22Rv1 (cell line): ENCODE measurements at regions not wholly inside any gene's neighbourhood (a gene's known extent, or its start where the extent isn't known, plus 50 kb on each side); places are given as distances from the start of the nearest gene placed in this dataset.

Source experiments
- CTCF ChIP-seq: fragments of 450-650 bp; IDR thresholded peaks from 2 replicates; pipeline ENCODE4 v1.5.1; 2017; ENCODE audit warnings: mild to moderate bottlenecking
- ZFX ChIP-seq: fragments of 450-650 bp; IDR thresholded peaks from 2 replicates; pipeline ENCODE4 v1.6.1; 2017; ENCODE audit warnings: antibody characterized with exemption, borderline replicate concordance

DNA sequence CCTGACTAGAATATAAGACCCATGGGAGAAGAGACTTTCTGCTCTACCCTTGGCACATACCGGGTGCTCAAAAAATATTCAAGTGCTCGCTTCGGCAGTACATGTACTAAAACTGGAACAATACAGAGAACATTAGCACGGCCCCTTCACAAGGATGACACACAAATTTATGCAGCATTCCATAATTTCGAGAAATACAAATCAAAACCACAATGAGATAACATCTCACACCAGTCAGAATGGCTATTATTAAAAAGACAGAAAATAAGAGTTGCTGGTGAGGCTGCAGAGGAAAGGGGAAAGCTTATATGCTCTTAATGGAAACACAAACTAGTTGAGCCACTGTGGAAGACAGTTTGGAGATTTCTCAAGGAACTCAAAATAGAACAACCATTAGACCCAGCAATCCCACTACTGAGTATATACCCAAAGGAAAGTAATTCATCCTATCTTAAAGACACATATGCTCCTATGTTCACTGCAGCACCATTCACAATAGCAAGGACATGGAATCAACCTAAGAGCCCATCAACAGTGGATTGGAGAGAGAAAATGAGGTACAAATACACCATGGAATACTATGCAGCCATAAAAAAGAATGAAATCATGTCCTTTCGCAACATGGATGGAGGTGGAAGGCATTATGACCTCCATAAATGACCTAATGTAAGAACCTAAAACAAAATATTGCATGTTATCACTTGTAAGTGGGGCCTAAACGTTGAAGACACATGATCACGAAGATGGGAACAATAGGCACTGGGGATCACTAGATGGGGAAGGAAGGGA lies 71.6 kb upstream of the CYP1B1 start:
- no peak for TF ChIP-seq CTCF
- no peak for TF ChIP-seq ZFX
